ENCODE measurements at regions not wholly inside any gene's neighbourhood (a gene's known extent, or its start where the extent isn't known, plus 50 kb on each side); places are given as distances from the start of the nearest gene placed in this dataset.

DNA sequence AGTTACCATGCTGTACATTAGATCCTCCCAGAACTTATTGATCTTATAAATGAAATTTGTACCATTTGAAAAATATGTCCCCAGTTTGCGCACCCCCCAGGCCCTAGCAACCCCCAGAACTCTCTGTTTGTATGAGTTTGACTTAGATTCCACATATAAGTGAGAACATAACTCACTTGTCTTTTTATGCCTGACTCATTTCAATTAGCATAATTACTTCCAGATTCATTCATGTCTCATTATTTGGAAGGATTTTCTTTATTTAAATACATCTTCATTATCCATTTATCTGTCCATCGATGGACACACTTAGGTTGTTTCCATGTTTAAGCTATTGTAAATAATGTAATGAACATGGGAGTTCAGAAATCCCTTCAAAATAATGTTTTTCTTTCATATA is 705.9 kb downstream of the CCDC85A start:
- TF ChIP-seq SRSF1 (optimal IDR thresholded peaks at IDR 0.05; ENCODE audit: low read depth, low read length) = no peak
- no peak for TF ChIP-seq AGO2 (optimal IDR thresholded peaks at IDR 0.05; ENCODE audit: low read depth, low read length)
- TF ChIP-seq FOXM1 (CRISPR knock-in tag; IDR thresholded peaks at IDR 0.05) = no peak
- TF ChIP-seq ZNF776 (CRISPR knock-in tag; IDR thresholded peaks at IDR 0.05) = no peak
- TF ChIP-seq POLR2A (IDR thresholded peaks at IDR 0.05; ENCODE audit: insufficient read depth in 1 of 2, low read depth in 2 of 2, low read length in 2 of 2) = no peak
- no peak for TF ChIP-seq ZNF816 (CRISPR knock-in tag; IDR thresholded peaks at IDR 0.05; ENCODE audit: borderline replicate concordance)
